ENCODE measurements at regions not wholly inside any gene's neighbourhood (a gene's known extent, or its start where the extent isn't known, plus 50 kb on each side); places are given as distances from the start of the nearest gene placed in this dataset.

GRCh38 chr1:22323846-22324504 is 127.7 kb upstream of the ZBTB40 start:
- Histone ChIP-seq H3K14ac (ENCODE audit: insufficient read length) (no peak overlapping the region), H3K56ac (replicated peaks; ENCODE audit: insufficient read length, low read depth, low read length) (no peak overlapping the region), H3K27ac (ENCODE audit: low read depth, low read length) (no peak overlapping the region), H2BK5ac (ENCODE audit: low read depth, low read length) (no peak overlapping the region), H2BK120ac (replicated peaks; ENCODE audit: low read depth, low read length) (no peak overlapping the region), H4K20me1 (replicated peaks in 1 of 2; ENCODE audit: control insufficient read depth in 1 of 2, insufficient read depth in 2 of 2, low read length in 2 of 2) (no peaks in the 10 kb centered on the region), H2BK20ac (ENCODE audit: low read length) (no peak overlapping the region), H3K9ac (replicated peaks in 1 of 4; ENCODE audit: extremely low read depth in 1 of 4, low read depth in 3 of 4, low read length in 3 of 4) (no peak overlapping the region; a peak in 1 of 7 replicates), H3K23me2 (ENCODE audit: low read depth, low read length) (no peaks in the 10 kb centered on the region), H3K79me1 (ENCODE audit: low read depth, low read length) (no peaks in the 10 kb centered on the region), H2BK12ac (ENCODE audit: low read depth, low read length) (no peak overlapping the region), H3K36me3 (ENCODE audit: control insufficient read depth in 2 of 4, insufficient read depth in 4 of 4, low read length in 3 of 4) (no peaks in the 10 kb centered on the region), H4K5ac (ENCODE audit: insufficient read length, low read depth, low read length) (no peak overlapping the region), H3K4me2 (ENCODE audit: insufficient read depth in 1 of 2, low read depth in 2 of 2, low read length in 2 of 2) (no peak overlapping the region), H3K4me3 (ENCODE audit: extremely low read depth in 1 of 4, insufficient read depth in 2 of 4, low read depth in 3 of 4, low read length in 4 of 4) (no peak overlapping the region), H3K79me2 (ENCODE audit: control insufficient read depth in 1 of 2, insufficient read depth in 2 of 2, low read length in 2 of 2) (no peaks in the 10 kb centered on the region), H4K91ac (replicated peaks; ENCODE audit: insufficient read length, low read length) (no peak overlapping the region), H2AK5ac (ENCODE audit: low read depth, low read length) (no peak overlapping the region), H2AFZ (ENCODE audit: low read length) (no peak overlapping the region), H3K27me3 (replicated peaks in 1 of 4; ENCODE audit: control insufficient read depth in 3 of 4, extremely low read depth in 1 of 4, insufficient read depth in 3 of 4, low read length in 3 of 4) (peaks cover 0 to 2% (median 0%) of the 10 kb centered on the region in 4 experiments; a peak in 1 of 7 replicates), H3K4ac (replicated peaks; ENCODE audit: insufficient read length, low read depth, low read length) (no peak overlapping the region), H3K4me1 (replicated peaks in 1 of 4; ENCODE audit: control insufficient read depth in 3 of 4, insufficient read depth in 4 of 4, low read length in 3 of 4) (peaks cover 2 to 29% (median 18%) of the 10 kb centered on the region in 4 experiments), H3K9me3 (ENCODE audit: insufficient read depth in 2 of 2, low read depth in 1 of 2, low read length in 1 of 2) (no peaks in the 10 kb centered on the region), H3K23ac (ENCODE audit: insufficient read length) (no peak overlapping the region), H3K18ac (ENCODE audit: extremely low read depth, low read length) (no peak overlapping the region), H2BK15ac (ENCODE audit: low read length) (no peak overlapping the region), H4K8ac (ENCODE audit: extremely low read depth, insufficient read depth, low read length) (no peak overlapping the region)
- TF ChIP-seq CEBPB (IDR thresholded peaks at IDR 0.05; ENCODE audit: low read depth, low read length): no peak
- TF ChIP-seq RNF2 (IDR thresholded peaks at IDR 0.05; ENCODE audit: borderline replicate concordance, low read depth, low read length, missing control alignments, poor library complexity, severe bottlenecking): no peak
- no peak for TF ChIP-seq CREB1 (IDR thresholded peaks at IDR 0.05)
- no peak for TF ChIP-seq CTBP2 (IDR thresholded peaks at IDR 0.05; ENCODE audit: borderline replicate concordance, insufficient read depth, insufficient read length, low read length)
- no peak for TF ChIP-seq SIN3A (conservative IDR thresholded peaks at IDR 0.05 in 1 of 2, IDR thresholded peaks at IDR 0.05 in 1 of 2; ENCODE audit: low read depth in 1 of 2, low read length in 2 of 2)
- no peak for TF ChIP-seq SP1 (IDR thresholded peaks at IDR 0.05; ENCODE audit: low read depth, low read length)
- no peak for TF ChIP-seq YY1 (IDR thresholded peaks at IDR 0.05; ENCODE audit: low read depth, low read length)
- no peak for TF ChIP-seq MAX (IDR thresholded peaks at IDR 0.05)
- TF ChIP-seq PHF8 (conservative IDR thresholded peaks at IDR 0.05; ENCODE audit: low read depth, low read length): no peak
- TF ChIP-seq SUZ12 (IDR thresholded peaks at IDR 0.05; ENCODE audit: low read length): no peak
- no peak for TF ChIP-seq KDM5A (IDR thresholded peaks at IDR 0.05; ENCODE audit: low read length)
- ChIA-PET POLR2A (ENCODE audit: partially characterized antibody) (interaction anchor here (0.6 to 0.7 kb wide), 2 partner anchors 13 to 386 kb away, joined by 3 to 4 read pairs; no protein-coding TSS in a partner anchor), CTCF (ENCODE audit: partially characterized antibody) (interaction anchor here (0.6 to 1.7 kb wide), 4 partner anchors 12 to 218 kb away, joined by 3 to 4 read pairs (median 4); no protein-coding TSS in a partner anchor)
- DNase-seq (ENCODE audit: low read depth in 1 of 2, low spot score in 2 of 2) (no peak), FAIRE-seq (no peak)
- WGBS, 2 experiments (ENCODE audit: extremely low coverage in 1 of 2, insufficient coverage in 1 of 2, insufficient read length in 1 of 2, insufficient replicate concordance in 2 of 2, low coverage in 1 of 2, low lambda C conversion rate in 2 of 2, missing lambda C conversion rate in 1 of 2): 94% methylated on average over 10 of the region's 11 CpGs; no CpG with 5 or more reads in 1 of the 2 experiments

Measured in H1 (cell line).